ENCODE measurements at regions not wholly inside any gene's neighbourhood (a gene's known extent, or its start where the extent isn't known, plus 50 kb on each side); places are given as distances from the start of the nearest gene placed in this dataset.
A peak's percentile ranks its signal among the peaks of the same experiment; 100 is the strongest.
"Not testable (repeated sequence)": the region's sequence is repeated elsewhere in the genome, so short reads cannot be mapped to it uniquely, and the experiment has no call there.

- peak in 1 of 2 donors; percentile 42 for DNase-seq (ENCODE audit: low spot score in 2 of 2)
- FAIRE-seq, result no peak
Measured at GRCh38 chr2:2501454-2502200, 170.6 kb upstream of the MYT1L start.

- DNase-seq (ENCODE audit: low spot score in 2 of 2) (no peak), FAIRE-seq (no peak)
Measured at GRCh38 chr2:2495606-2496005, 164.5 kb upstream of the MYT1L start.

- FAIRE-seq (no peak), DNase-seq (ENCODE audit: low spot score in 2 of 2) (no peak)
Measured at GRCh38 chr2:2493496-2493895, 162.4 kb upstream of the MYT1L start.

GRCh38 chr2:2492800-2493199 lies 161.7 kb upstream of the MYT1L start:
- DNase-seq (ENCODE audit: low spot score in 2 of 2) (no peak), FAIRE-seq (no peak)

GRCh38 chr2:2491964-2492363 lies 160.9 kb upstream of the MYT1L start:
- FAIRE-seq, result no peak
- no peak for DNase-seq (ENCODE audit: low spot score in 2 of 2)

GRCh38 chr2:2484301-2484700 lies 153.2 kb upstream of the MYT1L start:
- no peak for FAIRE-seq
- no peak for DNase-seq (ENCODE audit: low spot score in 2 of 2)

- no peak for FAIRE-seq
- DNase-seq (ENCODE audit: low spot score in 2 of 2), result no peak
Measured at GRCh38 chr2:2482851-2483250, 151.8 kb upstream of the MYT1L start.

GRCh38 chr2:2472881-2473280 lies 141.8 kb upstream of the MYT1L start:
- no peak for FAIRE-seq
- no peak for DNase-seq (ENCODE audit: low spot score in 2 of 2)

GRCh38 chr2:2472044-2472443 lies 141.0 kb upstream of the MYT1L start:
- FAIRE-seq (no peak), DNase-seq (ENCODE audit: low spot score in 2 of 2) (no peak)

- no peak for DNase-seq (ENCODE audit: low spot score in 2 of 2)
- FAIRE-seq, result no peak
Measured at GRCh38 chr2:2466534-2466933, 135.5 kb upstream of the MYT1L start.

GRCh38 chr2:2464643-2465042 lies 133.6 kb upstream of the MYT1L start:
- DNase-seq (ENCODE audit: low spot score in 2 of 2), result no peak
- FAIRE-seq, result no peak

GRCh38 chr2:2464094-2464493 lies 133.0 kb upstream of the MYT1L start:
- no peak for FAIRE-seq
- DNase-seq (ENCODE audit: low spot score in 2 of 2), result no peak

GRCh38 chr2:2456721-2457120 lies 125.6 kb upstream of the MYT1L start:
- DNase-seq (ENCODE audit: low spot score in 2 of 2), result no peak
- no peak for FAIRE-seq

- FAIRE-seq, result no peak
- no peak for DNase-seq (ENCODE audit: low spot score in 2 of 2)
Measured at GRCh38 chr2:2455151-2455550, 124.1 kb upstream of the MYT1L start.

GRCh38 chr2:2452961-2453360 lies 121.9 kb upstream of the MYT1L start:
- no peak for DNase-seq (ENCODE audit: low spot score in 2 of 2)

GRCh38 chr2:2451275-2451674 lies 120.2 kb upstream of the MYT1L start:
- DNase-seq (ENCODE audit: low spot score in 2 of 2); FAIRE-seq: not testable (repeated sequence)

More at GRCh38 chr2:2452961-2453360, 121.9 kb upstream of the MYT1L start:
- no peak for FAIRE-seq

- no peak for DNase-seq (ENCODE audit: low spot score in 2 of 2)
- no peak for FAIRE-seq
Measured at GRCh38 chr2:2448178-2448577, 117.1 kb upstream of the MYT1L start.

- no peak for FAIRE-seq
Measured at GRCh38 chr2:2422621-2423020, 91.5 kb upstream of the MYT1L start.

GRCh38 chr2:2413525-2413924 lies 82.5 kb upstream of the MYT1L start:
- FAIRE-seq (no peak), DNase-seq (ENCODE audit: low spot score in 2 of 2) (no peak)

More at GRCh38 chr2:2422621-2423020, 91.5 kb upstream of the MYT1L start:
- DNase-seq (ENCODE audit: low spot score in 2 of 2), result no peak

- no peak for FAIRE-seq
Measured at GRCh38 chr2:2410987-2411386, 79.9 kb upstream of the MYT1L start.

GRCh38 chr2:2409481-2409880 lies 78.4 kb upstream of the MYT1L start:
- FAIRE-seq (no peak), DNase-seq (ENCODE audit: low spot score in 2 of 2) (no peak)

More at GRCh38 chr2:2410987-2411386, 79.9 kb upstream of the MYT1L start:
- DNase-seq (ENCODE audit: low spot score in 2 of 2), result no peak

- FAIRE-seq (no peak), DNase-seq (ENCODE audit: low spot score in 2 of 2) (no peak)
Measured at GRCh38 chr2:2405780-2406179, 74.7 kb upstream of the MYT1L start.
